H1 (cell line): ENCODE measurements at regions not wholly inside any gene's neighbourhood (a gene's known extent, or its start where the extent isn't known, plus 50 kb on each side); places are given as distances from the start of the nearest gene placed in this dataset.
A peak's percentile ranks its signal among the peaks of the same experiment; 100 is the strongest.

Experiments
- CTCF ChIA-PET: fragments of 300-600 bp; sonication (Branson Sonifier 250); formaldehyde crosslinking; loops from one replicate; lab custom pipeline; 2021; ENCODE audit not compliant: partially characterized antibody; lab: Charles Lee
- POLR2A ChIA-PET: fragments of 300-600 bp; sonication (Branson Sonifier 250); formaldehyde crosslinking; loops from one replicate; lab custom pipeline; 2021; ENCODE audit warnings: inconsistent platforms; ENCODE audit not compliant: partially characterized antibody; lab: Charles Lee
- DNase-seq, 2 experiments: peaks; one replicate each; pipeline versions ENCODE4 v3.0.0 to v3.0.0-alpha.2; 2010 to 2022; ENCODE audit warnings: low spot score in 2 of 2, low read depth in 1 of 2, mixed read lengths in 1 of 2
- FAIRE-seq: peaks from 2 replicates; lab custom pipeline; 2011; peaks lifted over from hg19 to GRCh38; lab: Jason Lieb, UNC
- H2AFZ ChIP-seq: 2 replicates; pipeline ENCODE4 v1.8.1; 2012; ENCODE audit warnings: low read length, inconsistent platforms
- H2AK5ac ChIP-seq: 2 replicates; pipeline ENCODE4 v1.6.1; 2013; ENCODE audit warnings: low read depth, low read length
- H2BK120ac ChIP-seq: replicated peaks from 2 replicates; pipeline ENCODE3; 2013; ENCODE audit warnings: low read depth, low read length, inconsistent platforms
- H2BK12ac ChIP-seq: 2 replicates; pipeline ENCODE4 v1.6.1; 2013; ENCODE audit warnings: low read depth, low read length
- H2BK15ac ChIP-seq: 2 replicates; pipeline ENCODE4 v1.6.1; 2013; ENCODE audit warnings: low read length
- H2BK20ac ChIP-seq: 2 replicates; pipeline ENCODE4 v1.6.1; 2013; ENCODE audit warnings: low read length
- H2BK5ac ChIP-seq: 2 replicates; pipeline ENCODE4 v1.6.1; 2013; ENCODE audit warnings: low read depth, low read length
- H3K14ac ChIP-seq: 2 replicates; pipeline ENCODE4 v1.6.1; 2013; ENCODE audit warnings: inconsistent platforms; ENCODE audit not compliant: insufficient read length
- H3K18ac ChIP-seq: 2 replicates; pipeline ENCODE4 v1.6.1; 2013; ENCODE audit warnings: low read length; ENCODE audit errors: extremely low read depth
- H3K23ac ChIP-seq: 2 replicates; pipeline ENCODE4 v1.6.1; 2013; ENCODE audit warnings: inconsistent platforms; ENCODE audit not compliant: insufficient read length
- H3K23me2 ChIP-seq: 2 replicates; pipeline ENCODE4 v1.6.1; 2013; ENCODE audit warnings: low read depth, low read length
- H3K27ac ChIP-seq: 2 replicates; pipeline ENCODE4 v1.6.1; 2011; ENCODE audit warnings: low read depth, low read length, inconsistent platforms
- H3K27me3 ChIP-seq, 4 experiments: replicated peaks in 1 of 4; 1 replicate in 1 of 4; 2 replicates in 3 of 4; pipeline versions ENCODE4 v1.6.1 to v1.8.1; 2011 to 2013; ENCODE audit warnings: low read length in 3 of 4, mild to moderate bottlenecking in 3 of 4, inconsistent platforms in 2 of 4, mixed read lengths in 2 of 4, moderate library complexity in 1 of 4; ENCODE audit not compliant: control insufficient read depth in 3 of 4, insufficient read depth in 3 of 4; ENCODE audit errors: extremely low read depth in 1 of 4
- H3K36me3 ChIP-seq, 4 experiments: 2 replicates each; pipeline versions ENCODE4 v1.6.1 to v1.8.1; 2011 to 2013; ENCODE audit warnings: mild to moderate bottlenecking in 4 of 4, low read length in 3 of 4, moderate library complexity in 2 of 4, control low read depth in 1 of 4, inconsistent platforms in 1 of 4; ENCODE audit not compliant: insufficient read depth in 4 of 4, control insufficient read depth in 2 of 4
- H3K4ac ChIP-seq: replicated peaks from 2 replicates; pipeline ENCODE3; 2013; ENCODE audit warnings: low read length, low read depth, mixed read lengths, inconsistent platforms; ENCODE audit not compliant: insufficient read length
- H3K4me1 ChIP-seq, 4 experiments: replicated peaks in 1 of 4; 1 replicate in 1 of 4; 2 replicates in 3 of 4; pipeline versions ENCODE4 v1.6.1 to v1.8.1; 2011 to 2013; ENCODE audit warnings: low read length in 3 of 4, inconsistent platforms in 2 of 4, mixed read lengths in 1 of 4; ENCODE audit not compliant: insufficient read depth in 4 of 4, control insufficient read depth in 3 of 4
- H3K4me2 ChIP-seq, 2 experiments: 2 replicates each; pipeline versions ENCODE4 v1.6.1 to v1.8.1; 2011 to 2013; ENCODE audit warnings: low read depth in 2 of 2, low read length in 2 of 2, control low read depth in 1 of 2, inconsistent platforms in 1 of 2, mild to moderate bottlenecking in 1 of 2; ENCODE audit not compliant: insufficient read depth in 1 of 2
- H3K4me3 ChIP-seq, 4 experiments: fragments of 200-600, 300-600 bp in 1 of 4; sonication (generic), shearing (Covaris generic), sonication (Bioruptor Twin) in 1 of 4; 2 replicates each; pipeline versions ENCODE4 v1.5.1 to v1.8.1; 2011 to 2016; ENCODE audit warnings: low read length in 4 of 4, low read depth in 3 of 4, control low read depth in 2 of 4, inconsistent platforms in 2 of 4, mild to moderate bottlenecking in 2 of 4, mixed read lengths in 1 of 4, moderate library complexity in 1 of 4; ENCODE audit not compliant: insufficient read depth in 2 of 4; ENCODE audit errors: extremely low read depth in 1 of 4
- H3K56ac ChIP-seq: replicated peaks from 2 replicates; pipeline ENCODE3; 2013; ENCODE audit warnings: low read depth, mild to moderate bottlenecking, mixed read lengths, low read length, inconsistent platforms; ENCODE audit not compliant: insufficient read length
- H3K79me1 ChIP-seq: 2 replicates; pipeline ENCODE4 v1.6.1; 2013; ENCODE audit warnings: low read depth, low read length, control low read depth
- H3K79me2 ChIP-seq, 2 experiments: 2 replicates each; pipeline versions ENCODE4 v1.6.1 to v1.8.1; 2012 to 2013; ENCODE audit warnings: low read length in 2 of 2, mild to moderate bottlenecking in 2 of 2, inconsistent platforms in 1 of 2; ENCODE audit not compliant: insufficient read depth in 2 of 2, control insufficient read depth in 1 of 2
- H3K9ac ChIP-seq, 4 experiments: replicated peaks in 1 of 4; 1 replicate in 1 of 4; 2 replicates in 3 of 4; pipeline versions ENCODE4 v1.6.1 to v1.8.1; 2011 to 2013; ENCODE audit warnings: low read depth in 3 of 4, low read length in 3 of 4, control low read depth in 2 of 4, mild to moderate bottlenecking in 2 of 4, moderate library complexity in 2 of 4, inconsistent platforms in 1 of 4; ENCODE audit errors: extremely low read depth in 1 of 4
- H3K9me3 ChIP-seq, 2 experiments: 2 replicates each; pipeline versions ENCODE4 v1.6.1 to v1.8.1; 2012 to 2013; ENCODE audit warnings: mild to moderate bottlenecking in 2 of 2, moderate library complexity in 2 of 2, control low read depth in 1 of 2, inconsistent platforms in 1 of 2, low read depth in 1 of 2, low read length in 1 of 2, mixed read lengths in 1 of 2; ENCODE audit not compliant: insufficient read depth in 2 of 2
- H4K20me1 ChIP-seq, 2 experiments: replicated peaks in 1 of 2; 2 replicates each; pipeline versions ENCODE3 to v1.8.1; 2011 to 2013; ENCODE audit warnings: inconsistent platforms in 2 of 2, low read length in 2 of 2, mild to moderate bottlenecking in 1 of 2; ENCODE audit not compliant: insufficient read depth in 2 of 2, control insufficient read depth in 1 of 2
- H4K5ac ChIP-seq: 2 replicates; pipeline ENCODE4 v1.6.1; 2013; ENCODE audit warnings: low read length, low read depth, mixed read lengths, inconsistent platforms; ENCODE audit not compliant: insufficient read length
- H4K8ac ChIP-seq: 2 replicates; pipeline ENCODE4 v1.8.0; 2013; ENCODE audit warnings: mild to moderate bottlenecking, moderate library complexity, low read length, inconsistent platforms; ENCODE audit not compliant: insufficient read depth; ENCODE audit errors: extremely low read depth
- H4K91ac ChIP-seq: replicated peaks from 2 replicates; pipeline ENCODE3; 2013; ENCODE audit warnings: low read length, mixed read lengths, inconsistent platforms; ENCODE audit not compliant: insufficient read length
- CBX8 ChIP-seq: fragments of 300-800, 300-1000 bp; sonication (generic); IDR thresholded peaks from 2 replicates; pipeline ENCODE4 v1.7.1; 2016; ENCODE audit warnings: low read depth, low read length, borderline replicate concordance
- CTCF ChIP-seq, 3 experiments: IDR thresholded peaks; 1 replicate in 2 of 3; 2 replicates in 1 of 3; pipeline versions ENCODE4 v1.5.1 to v1.6.1; 2011; ENCODE audit warnings: low read length in 3 of 3, mild to moderate bottlenecking in 3 of 3, inconsistent platforms in 2 of 3, low read depth in 1 of 3, moderate library complexity in 1 of 3; ENCODE audit not compliant: insufficient read depth in 1 of 3; ENCODE audit errors: control extremely low read depth in 1 of 3
- RAD21 ChIP-seq, 2 experiments: IDR thresholded peaks in 1 of 2; conservative IDR thresholded peaks in 1 of 2; 2 replicates each; pipeline ENCODE4 v1.6.1; 2011; ENCODE audit warnings: low read depth in 2 of 2, low read length in 2 of 2, improper control_type of control experiment in 1 of 2, inconsistent platforms in 1 of 2, mild to moderate bottlenecking in 1 of 2, moderate library complexity in 1 of 2
- WGBS, 2 experiments: shearing (Covaris generic) in 1 of 2; methylation state at CpG; one replicate each; pipeline versions ENCODE4 v1.1.6 to v1.1.7; 2013 to 2015; ENCODE audit warnings: low lambda C conversion rate in 2 of 2, mixed read lengths in 2 of 2, inconsistent platforms in 1 of 2, low coverage in 1 of 2, missing lambda C conversion rate in 1 of 2; ENCODE audit not compliant: insufficient replicate concordance in 2 of 2, insufficient coverage in 1 of 2, insufficient read length in 1 of 2; ENCODE audit errors: extremely low coverage in 1 of 2, missing lambda C conversion rate in 1 of 2; 5-methylcytosine and 5-hydroxymethylcytosine counted together

GRCh38 chrX:130994671-130995070 lies 63.5 kb upstream of the ARHGAP36 start:
- no peak overlapping the region for H2BK5ac ChIP-seq
- H3K4me2 ChIP-seq: no peak overlapping the region
- no peak overlapping the region for H3K14ac ChIP-seq
- H3K23me2 ChIP-seq: no peaks in the 10 kb centered on the region
- FAIRE-seq: no peak
- no peaks in the 10 kb centered on the region for H4K20me1 ChIP-seq
- ChIA-PET CTCF (interaction anchor here (0.7 to 2.7 kb wide), 26 partner anchors 10 to 683 kb away, joined by 3 to 18 read pairs (median 4); no protein-coding TSS in a partner anchor), POLR2A (no interaction called here)
- no peak overlapping the region for H2BK20ac ChIP-seq
- no peak overlapping the region for H3K9ac ChIP-seq
- no peaks in the 10 kb centered on the region for H3K36me3 ChIP-seq
- H3K23ac ChIP-seq: no peak overlapping the region
- H2AK5ac ChIP-seq: no peak overlapping the region
- H4K91ac ChIP-seq: no peak overlapping the region
- no peak overlapping the region for H2BK12ac ChIP-seq
- 28% methylated on average over 4 of the region's 8 CpGs; no CpG with 5 or more reads in 1 of the 2 experiments for whole genome bisulfite sequencing, 2 experiments
- H3K9me3 ChIP-seq: no peaks in the 10 kb centered on the region
- H3K4me3 ChIP-seq: no peak overlapping the region
- H3K79me2 ChIP-seq: no peaks in the 10 kb centered on the region
- H3K18ac ChIP-seq: no peak overlapping the region
- no peak overlapping the region for H2AFZ ChIP-seq
- no peak overlapping the region for H2BK15ac ChIP-seq
- no peak overlapping the region for H3K4ac ChIP-seq
- peak in 1 of 2 experiments; percentile 47 for DNase-seq
- H3K27me3 ChIP-seq: no peaks in the 10 kb centered on the region
- H3K4me1 ChIP-seq: no peaks in the 10 kb centered on the region
- H4K5ac ChIP-seq: no peak overlapping the region
- no peak overlapping the region for H3K56ac ChIP-seq
- no peaks in the 10 kb centered on the region for H3K79me1 ChIP-seq
- no peak overlapping the region for H4K8ac ChIP-seq
- H3K27ac ChIP-seq: no peak overlapping the region
- H2BK120ac ChIP-seq: no peak overlapping the region
- TF ChIP-seq RAD21 (IDR thresholded peaks at IDR 0.05 in 1 of 2, conservative IDR thresholded peaks at IDR 0.05 in 1 of 2; ENCODE audit: low read depth in 2 of 2, low read length in 2 of 2) (peak; percentile 44 to 50), CTCF (IDR thresholded peaks at IDR 0.05; ENCODE audit: control extremely low read depth in 1 of 3, insufficient read depth in 1 of 3, low read depth in 1 of 3, low read length in 3 of 3) (peak in 2 of 3 experiments; percentile 37 to 45; a peak in 2 of 4 replicates), CBX8 (no peak)
- TF ChIP-seq, all 59 proteins: peak for 2
